Keratinocyte (primary cell): ENCODE measurements at regions not wholly inside any gene's neighbourhood (a gene's known extent, or its start where the extent isn't known, plus 50 kb on each side); places are given as distances from the start of the nearest gene placed in this dataset.

Source experiments
- DNase-seq: peaks from one replicate; pipeline ENCODE4 v3.0.0-alpha.2; 2011; ENCODE audit warnings: low read depth, missing footprints, low spot score
- FAIRE-seq: peaks from 2 replicates; lab custom pipeline; 2011; peaks lifted over from hg19 to GRCh38; lab: Jason Lieb, UNC
- H2AFZ ChIP-seq: 2 replicates; pipeline ENCODE4 v1.6.0; 2012; ENCODE audit warnings: low read length, control low read depth, inconsistent platforms; ENCODE audit not compliant: control insufficient read depth
- H3K27ac ChIP-seq: 2 replicates; pipeline ENCODE4 v1.5.1; 2011; ENCODE audit warnings: low read length; ENCODE audit not compliant: control insufficient read depth, insufficient read depth
- H3K27me3 ChIP-seq: 3 replicates; pipeline ENCODE4 v1.6.0; 2011; ENCODE audit warnings: low read length; ENCODE audit not compliant: control insufficient read depth, insufficient read depth; ENCODE audit errors: extremely low read depth
- H3K36me3 ChIP-seq, 2 experiments: 2 replicates in 1 of 2; 3 replicates in 1 of 2; pipeline ENCODE4 v1.5.1; 2011; ENCODE audit warnings: low read length in 2 of 2, mild to moderate bottlenecking in 1 of 2; ENCODE audit not compliant: control insufficient read depth in 2 of 2, insufficient read depth in 2 of 2; ENCODE audit errors: extremely low read depth in 1 of 2
- H3K4me1 ChIP-seq: 3 replicates; pipeline ENCODE4 v1.5.1; 2011; ENCODE audit warnings: low read length; ENCODE audit not compliant: control insufficient read depth, insufficient read depth; ENCODE audit errors: extremely low read depth
- H3K4me2 ChIP-seq: 3 replicates; pipeline ENCODE4 v1.6.0; 2011; ENCODE audit warnings: low read depth, low read length; ENCODE audit not compliant: control insufficient read depth, insufficient read depth; ENCODE audit errors: extremely low read depth
- H3K4me3 ChIP-seq, 3 experiments: fragments of 200-600 bp in 1 of 3; sonication (generic) in 1 of 3; 2 replicates in 2 of 3; 3 replicates in 1 of 3; pipeline ENCODE4 v1.5.1; 2011 to 2016; ENCODE audit warnings: low read length in 3 of 3, mild to moderate bottlenecking in 3 of 3, control low read depth in 2 of 3, inconsistent platforms in 1 of 3, low read depth in 1 of 3, mixed read lengths in 1 of 3, mixed run types in 1 of 3, moderate library complexity in 1 of 3; ENCODE audit not compliant: control insufficient read depth in 2 of 3, insufficient read depth in 2 of 3; ENCODE audit errors: extremely low read depth in 1 of 3
- H3K79me2 ChIP-seq: 2 replicates; pipeline ENCODE4 v1.6.0; 2012; ENCODE audit warnings: low read length; ENCODE audit not compliant: control insufficient read depth, insufficient read depth
- H3K9ac ChIP-seq: 3 replicates; pipeline ENCODE4 v1.6.0; 2011; ENCODE audit warnings: low read length; ENCODE audit not compliant: control insufficient read depth, insufficient read depth; ENCODE audit errors: extremely low read depth
- H3K9me1 ChIP-seq: 3 replicates; pipeline ENCODE4 v1.6.0; 2011; ENCODE audit warnings: low read length; ENCODE audit not compliant: control insufficient read depth, insufficient read depth; ENCODE audit errors: extremely low read depth
- H3K9me3 ChIP-seq: 2 replicates; pipeline ENCODE4 v1.5.1; 2012; ENCODE audit warnings: low read depth, low read length; ENCODE audit not compliant: control insufficient read depth
- H4K20me1 ChIP-seq: 3 replicates; pipeline ENCODE4 v1.6.0; 2011; ENCODE audit warnings: low read length; ENCODE audit not compliant: control insufficient read depth, insufficient read depth; ENCODE audit errors: extremely low read depth
- EZH2 ChIP-seq: IDR thresholded peaks from one replicate; pipeline ENCODE4 v1.6.1; 2012; ENCODE audit warnings: inconsistent platforms, mild to moderate bottlenecking, low read length, moderate library complexity
- dilution Hi-C: fragments of 300-500 bp; cut with MboI; formaldehyde crosslinking; loops from one replicate; pipeline ENCODE4 v1.7.0; 2020; ENCODE audit warnings: low sequenced_read_pairs; ENCODE audit not compliant: extremely low pct_ligation_motif_present
- TF ChIP-seq, protein P1 (sequence below), 3 experiments: IDR thresholded peaks in 1 of 3; conservative IDR thresholded peaks in 1 of 3; optimal IDR thresholded peaks in 1 of 3; 2 replicates in 2 of 3; 3 replicates in 1 of 3; pipeline versions ENCODE3 to v1.5.1; 2011; ENCODE audit warnings: low read length in 3 of 3, mild to moderate bottlenecking in 3 of 3, moderate library complexity in 2 of 3, control low read depth in 1 of 3, inconsistent platforms in 1 of 3; ENCODE audit not compliant: insufficient read depth in 2 of 3; ENCODE audit errors: extremely low read depth in 1 of 3

GRCh38 chr11:70717936-70718595 lies 319.7 kb downstream of the CTTN start:
- Histone ChIP-seq H3K9me3 (peaks cover 10% of the 10 kb centered on the region), H3K9ac (no peak overlapping the region), H3K4me2 (no peak overlapping the region), H3K9me1 (no peaks in the 10 kb centered on the region), H3K36me3 (no peaks in the 10 kb centered on the region), H3K27ac (no peak overlapping the region), H3K4me3 (no peak overlapping the region), H3K4me1 (no peaks in the 10 kb centered on the region), H3K79me2 (no peaks in the 10 kb centered on the region), H4K20me1 (no peaks in the 10 kb centered on the region), H2AFZ (no peak overlapping the region), H3K27me3 (peaks cover 6% of the 10 kb centered on the region)
- no peak for TF ChIP-seq EZH2
- TF ChIP-seq, protein P1, sequence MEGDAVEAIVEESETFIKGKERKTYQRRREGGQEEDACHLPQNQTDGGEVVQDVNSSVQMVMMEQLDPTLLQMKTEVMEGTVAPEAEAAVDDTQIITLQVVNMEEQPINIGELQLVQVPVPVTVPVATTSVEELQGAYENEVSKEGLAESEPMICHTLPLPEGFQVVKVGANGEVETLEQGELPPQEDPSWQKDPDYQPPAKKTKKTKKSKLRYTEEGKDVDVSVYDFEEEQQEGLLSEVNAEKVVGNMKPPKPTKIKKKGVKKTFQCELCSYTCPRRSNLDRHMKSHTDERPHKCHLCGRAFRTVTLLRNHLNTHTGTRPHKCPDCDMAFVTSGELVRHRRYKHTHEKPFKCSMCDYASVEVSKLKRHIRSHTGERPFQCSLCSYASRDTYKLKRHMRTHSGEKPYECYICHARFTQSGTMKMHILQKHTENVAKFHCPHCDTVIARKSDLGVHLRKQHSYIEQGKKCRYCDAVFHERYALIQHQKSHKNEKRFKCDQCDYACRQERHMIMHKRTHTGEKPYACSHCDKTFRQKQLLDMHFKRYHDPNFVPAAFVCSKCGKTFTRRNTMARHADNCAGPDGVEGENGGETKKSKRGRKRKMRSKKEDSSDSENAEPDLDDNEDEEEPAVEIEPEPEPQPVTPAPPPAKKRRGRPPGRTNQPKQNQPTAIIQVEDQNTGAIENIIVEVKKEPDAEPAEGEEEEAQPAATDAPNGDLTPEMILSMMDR (optimal IDR thresholded peaks at IDR 0.05 in 1 of 3, IDR thresholded peaks at IDR 0.05 in 1 of 3, conservative IDR thresholded peaks at IDR 0.05 in 1 of 3; ENCODE audit: extremely low read depth in 1 of 3, insufficient read depth in 2 of 3, low read length in 3 of 3), result no peak
- dilution Hi-C loops, result no loop called here
- DNase-seq (no peak), FAIRE-seq (no peak)

- Histone ChIP-seq H3K27ac (no peak overlapping the region), H3K27me3 (no peaks in the 10 kb centered on the region), H3K4me3 (no peak overlapping the region), H3K79me2 (no peaks in the 10 kb centered on the region), H3K4me2 (no peak overlapping the region), H3K9me3 (peaks cover 10% of the 10 kb centered on the region), H4K20me1 (no peaks in the 10 kb centered on the region), H3K36me3 (no peaks in the 10 kb centered on the region), H3K4me1 (no peaks in the 10 kb centered on the region), H3K9ac (no peak overlapping the region), H2AFZ (no peak overlapping the region), H3K9me1 (no peaks in the 10 kb centered on the region)
- dilution Hi-C loops, result no loop called here
- TF ChIP-seq, protein P1 (optimal IDR thresholded peaks at IDR 0.05 in 1 of 3, IDR thresholded peaks at IDR 0.05 in 1 of 3, conservative IDR thresholded peaks at IDR 0.05 in 1 of 3; ENCODE audit: extremely low read depth in 1 of 3, insufficient read depth in 2 of 3, low read length in 3 of 3), result no peak
- no peak for TF ChIP-seq EZH2
- FAIRE-seq (no peak), DNase-seq (no peak)
These were observed 321.2 kb downstream of the CTTN start for GRCh38 chr11:70719516-70719915.
